Lower leg skin (tissue), 4 donors: ENCODE measurements at regions not wholly inside any gene's neighbourhood (a gene's known extent, or its start where the extent isn't known, plus 50 kb on each side); places are given as distances from the start of the nearest gene placed in this dataset.

ENCODE experiments used
- DNase-seq, 2 donors: peaks; one replicate each; pipeline ENCODE4 v3.0.0-alpha.2; 2019; ENCODE audit warnings: low spot score in 2 of 2
- H3K4me3 ChIP-seq: fragments of 200-600 bp; sonication (generic); 2 replicates; pipeline ENCODE4 v1.5.1; 2017; ENCODE audit warnings: mild to moderate bottlenecking, low read depth; ENCODE audit not compliant: poor library complexity, severe bottlenecking
- CTCF ChIP-seq, 3 donors: fragments of 450-650 bp; IDR thresholded peaks; one replicate each; pipeline ENCODE4 v1.5.1; 2016; ENCODE audit warnings: antibody characterized with exemption in 3 of 3, mild to moderate bottlenecking in 3 of 3, moderate library complexity in 2 of 3
- POLR2A ChIP-seq, 2 donors: fragments of 450-650 bp; IDR thresholded peaks; one replicate each; pipeline ENCODE4 v1.6.1; 2016 to 2017; ENCODE audit warnings: antibody characterized with exemption in 2 of 2, mild to moderate bottlenecking in 1 of 2, moderate library complexity in 1 of 2
- WGBS, 2 donors: methylation state at CpG; one replicate each; pipeline ENCODE4 v1.1.5; 2018; 5-methylcytosine and 5-hydroxymethylcytosine counted together
- intact Hi-C: fragments of 100-400 bp; cut with DNase I; formaldehyde crosslinking; loops from one replicate; pipeline ENCODE4 v1.15.0; 2023; ENCODE audit warnings: low total_unique reads

GRCh38 chr12:24379433-24379832 is 430.0 kb upstream of the SOX5 start:
- no peak for DNase-seq
- WGBS, 2 donors = 68 to 73% methylated on average over 3 of the region's 3 CpGs
- H3K4me3 ChIP-seq = no peak overlapping the region
- TF ChIP-seq CTCF (IDR thresholded peaks at IDR 0.05) (no peak), POLR2A (IDR thresholded peaks at IDR 0.05) (no peak)
- intact Hi-C loops = no loop called here

GRCh38 chr12:24378548-24379407 is 429.3 kb upstream of the SOX5 start:
- WGBS, 2 donors = 55 to 58% methylated on average over 10 of the region's 10 CpGs
- TF ChIP-seq CTCF (IDR thresholded peaks at IDR 0.05) (no peak), POLR2A (IDR thresholded peaks at IDR 0.05) (no peak)
- intact Hi-C loops = no loop called here
- no peak overlapping the region for H3K4me3 ChIP-seq
- no peak for DNase-seq

GRCh38 chr12:24374452-24374851 is 425.0 kb upstream of the SOX5 start:
- DNase-seq = no peak
- no peak for TF ChIP-seq CTCF (IDR thresholded peaks at IDR 0.05)
- TF ChIP-seq POLR2A (IDR thresholded peaks at IDR 0.05) = no peak
- intact Hi-C loops = no loop called here
- no peak overlapping the region for H3K4me3 ChIP-seq

GRCh38 chr12:24373004-24373403 is 423.5 kb upstream of the SOX5 start:
- TF ChIP-seq POLR2A (IDR thresholded peaks at IDR 0.05) (no peak), CTCF (IDR thresholded peaks at IDR 0.05) (no peak)
- no peak overlapping the region for H3K4me3 ChIP-seq
- DNase-seq = no peak
- WGBS, 2 donors = 77 to 92% methylated on average over 3 of the region's 3 CpGs
- intact Hi-C loops = no loop called here

- 84 to 94% methylated on average over 1 of the region's 1 CpG for WGBS, 2 donors
- no peak for DNase-seq
- intact Hi-C loops = loop anchor here (2.0 kb wide), 1 partner anchor 30 kb away; no protein-coding TSS in a partner anchor
Measured at GRCh38 chr12:24366514-24366913, 417.0 kb upstream of the SOX5 start.

More at GRCh38 chr12:24366514-24366913, 417.0 kb upstream of the SOX5 start:
- H3K4me3 ChIP-seq = no peak overlapping the region
- no peak for TF ChIP-seq CTCF (IDR thresholded peaks at IDR 0.05)
- TF ChIP-seq POLR2A (IDR thresholded peaks at IDR 0.05) = no peak
